ENCODE measurements at regions not wholly inside any gene's neighbourhood (a gene's known extent, or its start where the extent isn't known, plus 50 kb on each side); places are given as distances from the start of the nearest gene placed in this dataset.

DNA sequence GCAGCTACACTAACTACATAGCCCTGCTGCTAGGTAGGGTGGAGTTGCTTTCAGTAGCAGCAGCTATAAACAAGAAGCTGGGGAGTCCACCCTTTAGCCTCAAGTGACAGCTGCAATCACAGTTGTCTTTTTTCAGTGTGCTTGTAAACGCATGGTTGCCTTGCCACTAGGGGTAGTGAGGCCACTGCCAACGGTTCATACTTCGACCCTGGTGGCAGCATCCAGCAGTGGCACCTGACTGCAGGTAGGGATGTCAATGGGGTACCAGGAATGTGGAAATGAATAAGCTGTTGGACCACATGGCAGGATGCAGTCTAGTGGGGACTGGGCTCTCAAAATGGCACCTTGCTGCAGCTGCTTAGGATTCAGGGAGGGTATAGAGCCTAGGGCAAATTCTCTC lies 367.2 kb downstream of the RASEF start:
- Histone ChIP-seq H2BK20ac (ENCODE audit: low read depth, low read length, poor library complexity, severe bottlenecking) (no peak overlapping the region), H4K91ac (ENCODE audit: insufficient read length, low read depth, low read length) (no peak overlapping the region), H3K4ac (ENCODE audit: low read depth, low read length) (no peak overlapping the region), H3K27me3 (ENCODE audit: insufficient read depth, low read length) (no peaks in the 10 kb centered on the region), H4K5ac (ENCODE audit: insufficient read length, low read depth, low read length) (no peak overlapping the region), H4K8ac (replicated peaks; ENCODE audit: insufficient read length, low read depth, low read length) (no peak overlapping the region), H3T11ph (ENCODE audit: low read length) (no peak overlapping the region), H2BK5ac (ENCODE audit: insufficient read length, low read length) (no peak overlapping the region), H3K27ac (ENCODE audit: insufficient read length, low read depth, low read length) (no peak overlapping the region), H3K79me2 (ENCODE audit: insufficient read depth, low read length) (no peaks in the 10 kb centered on the region), H3K9me3 (ENCODE audit: control insufficient read depth, low read depth, low read length) (no peaks in the 10 kb centered on the region), H3K56ac (ENCODE audit: insufficient read length, low read depth, low read length) (no peak overlapping the region), H3K4me1 (ENCODE audit: insufficient read depth, low read length) (no peaks in the 10 kb centered on the region), H3K23ac (ENCODE audit: insufficient read length, low read depth, low read length) (no peak overlapping the region), H4K20me1 (ENCODE audit: control insufficient read depth, insufficient read depth, insufficient read length) (no peaks in the 10 kb centered on the region), H3K4me2 (ENCODE audit: insufficient read depth, insufficient read length, low read length) (no peak overlapping the region), H3K23me2 (ENCODE audit: insufficient read length, low read depth, low read length, poor library complexity, severe bottlenecking) (no peaks in the 10 kb centered on the region), H2BK12ac (ENCODE audit: insufficient read length, low read depth, low read length) (no peak overlapping the region), H2BK15ac (ENCODE audit: low read depth, low read length) (no peak overlapping the region), H2AK5ac (ENCODE audit: insufficient read length, low read length) (no peak overlapping the region), H2AFZ (ENCODE audit: low read length) (no peak overlapping the region), H2BK120ac (ENCODE audit: low read depth, low read length, poor library complexity, severe bottlenecking) (no peak overlapping the region), H3K18ac (ENCODE audit: insufficient read length, low read depth, low read length) (no peak overlapping the region), H3K9ac (ENCODE audit: extremely low read depth, insufficient read length, low read length) (no peak overlapping the region), H3K14ac (ENCODE audit: insufficient read depth, low read length) (no peak overlapping the region), H3K79me1 (ENCODE audit: insufficient read depth, low read depth, low read length, poor library complexity, severe bottlenecking) (no peaks in the 10 kb centered on the region)
- no peak overlapping the region for H3K4me3 Mint-ChIP-seq
- no CpG with 5 or more reads among the region's 3 CpGs for WGBS (ENCODE audit: extremely low coverage, insufficient read length, low lambda C conversion rate)
- TF ChIP-seq, protein P1, sequence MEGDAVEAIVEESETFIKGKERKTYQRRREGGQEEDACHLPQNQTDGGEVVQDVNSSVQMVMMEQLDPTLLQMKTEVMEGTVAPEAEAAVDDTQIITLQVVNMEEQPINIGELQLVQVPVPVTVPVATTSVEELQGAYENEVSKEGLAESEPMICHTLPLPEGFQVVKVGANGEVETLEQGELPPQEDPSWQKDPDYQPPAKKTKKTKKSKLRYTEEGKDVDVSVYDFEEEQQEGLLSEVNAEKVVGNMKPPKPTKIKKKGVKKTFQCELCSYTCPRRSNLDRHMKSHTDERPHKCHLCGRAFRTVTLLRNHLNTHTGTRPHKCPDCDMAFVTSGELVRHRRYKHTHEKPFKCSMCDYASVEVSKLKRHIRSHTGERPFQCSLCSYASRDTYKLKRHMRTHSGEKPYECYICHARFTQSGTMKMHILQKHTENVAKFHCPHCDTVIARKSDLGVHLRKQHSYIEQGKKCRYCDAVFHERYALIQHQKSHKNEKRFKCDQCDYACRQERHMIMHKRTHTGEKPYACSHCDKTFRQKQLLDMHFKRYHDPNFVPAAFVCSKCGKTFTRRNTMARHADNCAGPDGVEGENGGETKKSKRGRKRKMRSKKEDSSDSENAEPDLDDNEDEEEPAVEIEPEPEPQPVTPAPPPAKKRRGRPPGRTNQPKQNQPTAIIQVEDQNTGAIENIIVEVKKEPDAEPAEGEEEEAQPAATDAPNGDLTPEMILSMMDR (conservative IDR thresholded peaks at IDR 0.05): peak; percentile 34; the same call in 2 of the 3 replicates
- DNase-seq: peak; percentile 46
- H3K4me1 Mint-ChIP-seq: no peaks in the 10 kb centered on the region
- H3K36me3 Mint-ChIP-seq (ENCODE audit: insufficient read depth in 1 of 3, low read depth in 3 of 3): peaks cover 0 to 4% (median 4%) of the 10 kb centered on the region in 3 experiments; a peak in 4 of 7 replicates
- H3K27ac Mint-ChIP-seq: no peak overlapping the region
- H3K27me3 Mint-ChIP-seq (ENCODE audit: low read depth): no peaks in the 10 kb centered on the region
- peaks cover 7 to 10% of the 10 kb centered on the region in 2 experiments; a peak in 3 of 5 replicates for H3K9me3 Mint-ChIP-seq
